Astrocyte (in vitro differentiated cells and primary cell): ENCODE measurements at regions not wholly inside any gene's neighbourhood (a gene's known extent, or its start where the extent isn't known, plus 50 kb on each side); places are given as distances from the start of the nearest gene placed in this dataset.

Experiments
- DNase-seq: peaks from one replicate; pipeline ENCODE4 v3.0.0-alpha.2; 2010; ENCODE audit warnings: low read depth
- FAIRE-seq: peaks from 2 replicates; lab custom pipeline; 2011; peaks lifted over from hg19 to GRCh38; lab: Jason Lieb, UNC
- H2AFZ ChIP-seq: 2 replicates; pipeline ENCODE4 v1.6.0; 2012; ENCODE audit warnings: low read depth, low read length, inconsistent platforms
- H3K27ac ChIP-seq: 2 replicates; pipeline ENCODE4 v1.5.1; 2011; ENCODE audit warnings: low read depth, low read length, inconsistent platforms
- H3K27me3 ChIP-seq: 2 replicates; pipeline ENCODE4 v1.6.0; 2011; ENCODE audit warnings: low read length, inconsistent platforms; ENCODE audit not compliant: insufficient read depth
- H3K36me3 ChIP-seq: 2 replicates; pipeline ENCODE4 v1.5.1; 2011; ENCODE audit warnings: low read length, inconsistent platforms; ENCODE audit not compliant: insufficient read depth
- H3K4me1 ChIP-seq: 2 replicates; pipeline ENCODE4 v1.5.1; 2011; ENCODE audit warnings: low read length, inconsistent platforms; ENCODE audit not compliant: insufficient read depth
- H3K4me2 ChIP-seq: 2 replicates; pipeline ENCODE4 v1.6.0; 2012; ENCODE audit warnings: low read length, inconsistent platforms
- H3K4me3 ChIP-seq: 2 replicates; pipeline ENCODE4 v1.5.1; 2011; ENCODE audit warnings: low read depth, mild to moderate bottlenecking, low read length, inconsistent platforms; ENCODE audit not compliant: insufficient read depth
- H3K79me2 ChIP-seq: 2 replicates; pipeline ENCODE4 v1.6.0; 2012; ENCODE audit warnings: mild to moderate bottlenecking, low read length, inconsistent platforms; ENCODE audit not compliant: insufficient read depth
- H3K9ac ChIP-seq: 2 replicates; pipeline ENCODE4 v1.6.0; 2012; ENCODE audit warnings: mild to moderate bottlenecking, low read length, inconsistent platforms
- H3K9me3 ChIP-seq: 2 replicates; pipeline ENCODE4 v1.5.1; 2012; ENCODE audit warnings: low read depth, mild to moderate bottlenecking, low read length, inconsistent platforms; ENCODE audit not compliant: insufficient read depth
- H4K20me1 ChIP-seq: 2 replicates; pipeline ENCODE4 v1.6.0; 2012; ENCODE audit warnings: low read length, inconsistent platforms; ENCODE audit not compliant: insufficient read depth
- H3K27ac Mint-ChIP-seq: one replicate; pipeline ENCODE4 v1.8.0; 2021; ENCODE audit warnings: mild to moderate bottlenecking, mixed read lengths; ENCODE audit not compliant: unreplicated experiment
- H3K27me3 Mint-ChIP-seq: one replicate; pipeline ENCODE4 v1.8.0; 2021; ENCODE audit warnings: low read depth, mixed read lengths; ENCODE audit not compliant: unreplicated experiment
- H3K36me3 Mint-ChIP-seq: one replicate; pipeline ENCODE4 v1.8.0; 2021; ENCODE audit warnings: low read depth, mixed read lengths; ENCODE audit not compliant: unreplicated experiment
- H3K4me1 Mint-ChIP-seq: one replicate; pipeline ENCODE4 v1.8.0; 2021; ENCODE audit warnings: low read depth, mixed read lengths; ENCODE audit not compliant: unreplicated experiment
- H3K4me3 Mint-ChIP-seq: one replicate; pipeline ENCODE4 v1.8.0; 2021; ENCODE audit warnings: mild to moderate bottlenecking, moderate library complexity, mixed read lengths; ENCODE audit not compliant: unreplicated experiment
- H3K9me3 Mint-ChIP-seq: one replicate; pipeline ENCODE4 v1.8.0; 2021; ENCODE audit warnings: mild to moderate bottlenecking, mixed read lengths; ENCODE audit not compliant: unreplicated experiment
- EZH2 ChIP-seq: IDR thresholded peaks from 2 replicates; pipeline ENCODE4 v1.6.1; 2012; ENCODE audit warnings: mild to moderate bottlenecking, low read length, inconsistent platforms; ENCODE audit not compliant: insufficient read depth
- TF ChIP-seq, protein P1 (sequence below): IDR thresholded peaks from 2 replicates; pipeline ENCODE4 v1.5.1; 2011; ENCODE audit warnings: low read depth, mild to moderate bottlenecking, inconsistent platforms, low read length, moderate library complexity; ENCODE audit not compliant: insufficient read depth

DNA sequence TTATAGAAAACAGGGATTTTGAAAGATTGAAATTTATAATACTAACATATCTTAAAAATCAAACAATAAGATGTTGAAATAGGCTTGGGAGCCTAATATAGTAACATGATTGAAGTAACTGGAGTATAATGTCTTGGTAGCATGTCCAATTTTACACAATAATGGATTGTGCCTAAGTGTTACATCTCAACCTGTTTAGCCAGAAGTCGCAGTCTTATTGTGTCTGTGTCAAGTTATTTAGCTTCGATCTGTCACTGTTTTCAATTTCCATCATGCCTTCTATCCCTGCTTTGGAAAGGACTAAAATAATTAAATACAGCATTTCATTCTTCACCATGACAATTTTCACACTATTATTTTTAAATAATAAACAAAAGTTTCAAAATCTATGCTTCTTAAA lies 1352.2 kb downstream of the SI start:
- H3K36me3 ChIP-seq, result no peaks in the 10 kb centered on the region
- DNase-seq (no peak), FAIRE-seq (no peak)
- no peaks in the 10 kb centered on the region for H3K4me1 ChIP-seq
- no peak overlapping the region for H3K27ac ChIP-seq
- Mint-ChIP-seq H3K4me3 (no peak overlapping the region), H3K4me1 (no peaks in the 10 kb centered on the region), H3K36me3 (no peaks in the 10 kb centered on the region), H3K27ac (no peak overlapping the region), H3K9me3 (no peaks in the 10 kb centered on the region), H3K27me3 (no peaks in the 10 kb centered on the region)
- H3K9ac ChIP-seq, result no peak overlapping the region
- no peak overlapping the region for H3K4me2 ChIP-seq
- TF ChIP-seq EZH2, result no peak
- TF ChIP-seq, protein P1, sequence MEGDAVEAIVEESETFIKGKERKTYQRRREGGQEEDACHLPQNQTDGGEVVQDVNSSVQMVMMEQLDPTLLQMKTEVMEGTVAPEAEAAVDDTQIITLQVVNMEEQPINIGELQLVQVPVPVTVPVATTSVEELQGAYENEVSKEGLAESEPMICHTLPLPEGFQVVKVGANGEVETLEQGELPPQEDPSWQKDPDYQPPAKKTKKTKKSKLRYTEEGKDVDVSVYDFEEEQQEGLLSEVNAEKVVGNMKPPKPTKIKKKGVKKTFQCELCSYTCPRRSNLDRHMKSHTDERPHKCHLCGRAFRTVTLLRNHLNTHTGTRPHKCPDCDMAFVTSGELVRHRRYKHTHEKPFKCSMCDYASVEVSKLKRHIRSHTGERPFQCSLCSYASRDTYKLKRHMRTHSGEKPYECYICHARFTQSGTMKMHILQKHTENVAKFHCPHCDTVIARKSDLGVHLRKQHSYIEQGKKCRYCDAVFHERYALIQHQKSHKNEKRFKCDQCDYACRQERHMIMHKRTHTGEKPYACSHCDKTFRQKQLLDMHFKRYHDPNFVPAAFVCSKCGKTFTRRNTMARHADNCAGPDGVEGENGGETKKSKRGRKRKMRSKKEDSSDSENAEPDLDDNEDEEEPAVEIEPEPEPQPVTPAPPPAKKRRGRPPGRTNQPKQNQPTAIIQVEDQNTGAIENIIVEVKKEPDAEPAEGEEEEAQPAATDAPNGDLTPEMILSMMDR, result no peak
- H3K79me2 ChIP-seq, result no peaks in the 10 kb centered on the region
- H3K27me3 ChIP-seq, result no peaks in the 10 kb centered on the region
- H2AFZ ChIP-seq, result no peak overlapping the region
- H4K20me1 ChIP-seq, result no peaks in the 10 kb centered on the region
- no peaks in the 10 kb centered on the region for H3K9me3 ChIP-seq
- no peak overlapping the region for H3K4me3 ChIP-seq

DNA sequence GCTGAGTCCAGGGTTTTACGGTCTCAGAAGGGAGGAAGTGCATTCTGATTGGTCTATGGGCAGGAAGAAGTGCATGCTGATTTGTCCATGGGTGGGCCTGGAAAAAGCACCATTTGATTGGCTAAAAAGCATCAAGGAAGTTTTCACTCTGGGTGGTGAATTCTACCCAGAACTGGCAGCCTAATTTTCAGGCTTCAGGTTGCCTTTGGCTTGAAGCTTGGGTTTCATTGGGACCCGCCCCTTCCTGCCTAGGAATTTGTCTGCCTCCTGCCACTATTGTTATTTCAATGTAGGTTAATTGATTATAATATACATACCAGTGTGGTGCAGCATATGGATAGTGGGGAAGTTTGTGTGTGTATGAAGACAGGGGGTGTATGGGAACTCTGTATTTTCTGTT lies 1355.9 kb downstream of the SI start:
- Histone ChIP-seq H3K4me3 (no peak overlapping the region), H3K9ac (no peak overlapping the region), H3K79me2 (no peaks in the 10 kb centered on the region), H4K20me1 (no peaks in the 10 kb centered on the region), H3K36me3 (no peaks in the 10 kb centered on the region), H3K4me2 (no peak overlapping the region), H3K27ac (no peak overlapping the region), H3K4me1 (no peaks in the 10 kb centered on the region), H3K9me3 (no peaks in the 10 kb centered on the region), H2AFZ (no peak overlapping the region), H3K27me3 (no peaks in the 10 kb centered on the region)
- no peak overlapping the region for H3K4me3 Mint-ChIP-seq
- DNase-seq (no peak), FAIRE-seq (no peak)
- no peak overlapping the region for H3K27ac Mint-ChIP-seq
- H3K36me3 Mint-ChIP-seq, result no peaks in the 10 kb centered on the region
- no peaks in the 10 kb centered on the region for H3K4me1 Mint-ChIP-seq
- H3K27me3 Mint-ChIP-seq, result no peaks in the 10 kb centered on the region
- H3K9me3 Mint-ChIP-seq, result no peaks in the 10 kb centered on the region
- TF ChIP-seq EZH2, result no peak
- TF ChIP-seq, protein P1, result no peak

DNA sequence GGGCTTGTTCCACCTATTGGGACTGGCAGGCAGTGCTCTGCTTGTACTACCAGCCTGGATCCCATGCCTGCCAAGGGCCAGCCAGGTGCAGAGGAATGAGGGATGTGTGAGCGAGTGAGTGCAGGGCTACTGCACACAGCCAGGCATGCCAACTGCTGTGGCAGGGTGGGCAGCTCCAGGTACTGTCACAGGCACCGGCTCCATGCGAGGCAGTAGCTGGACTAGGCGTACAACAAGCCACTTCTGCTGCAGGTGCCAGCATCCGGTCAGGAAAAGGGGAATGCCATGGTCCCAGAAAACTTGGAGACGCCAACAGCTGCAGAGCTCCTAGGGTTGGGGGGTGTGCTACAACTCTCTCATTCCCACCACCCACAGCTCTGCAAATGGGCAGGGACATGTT lies 1356.7 kb downstream of the SI start:
- Histone ChIP-seq H3K36me3 (no peaks in the 10 kb centered on the region), H3K27ac (no peak overlapping the region), H3K9me3 (no peaks in the 10 kb centered on the region), H2AFZ (no peak overlapping the region), H4K20me1 (no peaks in the 10 kb centered on the region), H3K9ac (no peak overlapping the region), H3K4me3 (no peak overlapping the region), H3K4me1 (no peaks in the 10 kb centered on the region), H3K27me3 (no peaks in the 10 kb centered on the region), H3K79me2 (no peaks in the 10 kb centered on the region), H3K4me2 (no peak overlapping the region)
- Mint-ChIP-seq H3K9me3 (no peaks in the 10 kb centered on the region), H3K36me3 (no peaks in the 10 kb centered on the region), H3K27me3 (no peaks in the 10 kb centered on the region), H3K27ac (no peak overlapping the region), H3K4me3 (no peak overlapping the region), H3K4me1 (no peaks in the 10 kb centered on the region)
- FAIRE-seq (no peak), DNase-seq (no peak)
- TF ChIP-seq EZH2, result no peak
- TF ChIP-seq, protein P1, result no peak
